T-cell (primary cell): ENCODE measurements at regions not wholly inside any gene's neighbourhood (a gene's known extent, or its start where the extent isn't known, plus 50 kb on each side); places are given as distances from the start of the nearest gene placed in this dataset.
A peak's percentile ranks its signal among the peaks of the same experiment; 100 is the strongest.
"Not testable (repeated sequence)": the region's sequence is repeated elsewhere in the genome, so short reads cannot be mapped to it uniquely, and the experiment has no call there.

ENCODE experiments used
- ATAC-seq, 4 experiments: fragments of 200-7000 bp in 3 of 4; fragments of 150-1000 bp in 1 of 4; cut with Tn5 transposase; replicated peaks in 1 of 4; 1 replicate in 3 of 4; 2 replicates in 1 of 4; pipeline ENCODE4 v1.10.0; 2021; ENCODE audit warnings: moderate library complexity in 3 of 4, mild to moderate bottlenecking in 2 of 4, moderate number of reproducible peaks in 1 of 4
- CTCF ChIA-PET, 2 donors: fragments of 300-600 bp; sonication (Branson Sonifier 250); formaldehyde crosslinking; loops; one replicate each; lab custom pipeline; 2022; ENCODE audit warnings: antibody characterized with exemption in 2 of 2; lab: Charles Lee
- POLR2A ChIA-PET, 2 donors: fragments of 300-600 bp; sonication (Branson Sonifier 250); formaldehyde crosslinking; loops; one replicate each; lab custom pipeline; 2022; ENCODE audit warnings: antibody characterized with exemption in 2 of 2; lab: Charles Lee
- DNase-seq, 35 experiments: peaks; one replicate each; pipeline versions ENCODE4 v3.0.0 to v3.0.0-alpha.2; 2013 to 2023
- H3K27ac ChIP-seq: one replicate; pipeline ENCODE4 v1.5.1; 2013; ENCODE audit warnings: low read length
- H3K27me3 ChIP-seq, 2 experiments: replicated peaks in 1 of 2; 1 replicate in 1 of 2; 2 replicates in 1 of 2; pipeline versions ENCODE4 v1.6.1 to v1.7.0; 2013; ENCODE audit warnings: low read length in 1 of 2, mixed read lengths in 1 of 2; ENCODE audit not compliant: control insufficient read depth in 2 of 2, insufficient read depth in 2 of 2; ENCODE audit errors: extremely low read depth in 1 of 2
- H3K36me3 ChIP-seq, 2 donors: 1 replicate in 1 of 2; 2 replicates in 1 of 2; pipeline versions ENCODE4 v1.6.1 to v1.7.0; 2013; ENCODE audit warnings: low read length in 1 of 2; ENCODE audit not compliant: control insufficient read depth in 2 of 2, insufficient read depth in 1 of 2; ENCODE audit errors: extremely low read depth in 1 of 2
- H3K4me1 ChIP-seq, 2 experiments: 1 replicate in 1 of 2; 2 replicates in 1 of 2; pipeline versions ENCODE4 v1.6.1 to v1.7.0; 2013; ENCODE audit warnings: low read length in 2 of 2, mixed read lengths in 1 of 2; ENCODE audit not compliant: insufficient read depth in 2 of 2, control insufficient read depth in 1 of 2; ENCODE audit errors: extremely low read depth in 1 of 2
- H3K4me3 ChIP-seq, 2 donors: 1 replicate in 1 of 2; 2 replicates in 1 of 2; pipeline versions ENCODE4 v1.5.1 to v1.7.0; 2013; ENCODE audit warnings: mild to moderate bottlenecking in 2 of 2, low read length in 1 of 2, moderate library complexity in 1 of 2; ENCODE audit not compliant: control insufficient read depth in 1 of 2; ENCODE audit errors: extremely low read depth in 1 of 2
- H3K9me3 ChIP-seq: 2 replicates; pipeline ENCODE4 v1.7.0; 2013
- H3K27ac Mint-ChIP-seq, 2 donors: one replicate each; pipeline ENCODE4 v1.8.0; 2020 to 2021; ENCODE audit warnings: mild to moderate bottlenecking in 2 of 2, mixed read lengths in 2 of 2
- H3K27me3 Mint-ChIP-seq, 2 donors: one replicate each; pipeline ENCODE4 v1.8.0; 2021 to 2022; ENCODE audit warnings: mixed read lengths in 2 of 2
- H3K36me3 Mint-ChIP-seq: one replicate; pipeline ENCODE4 v1.8.0; 2021; ENCODE audit warnings: mixed read lengths
- H3K4me1 Mint-ChIP-seq, 3 donors: one replicate each; pipeline ENCODE4 v1.8.0; 2020 to 2022; ENCODE audit warnings: mixed read lengths in 3 of 3, mild to moderate bottlenecking in 1 of 3
- H3K4me3 Mint-ChIP-seq, 3 donors: one replicate each; pipeline ENCODE4 v1.8.0; 2020 to 2022; ENCODE audit warnings: mild to moderate bottlenecking in 3 of 3, mixed read lengths in 3 of 3, moderate library complexity in 3 of 3
- H3K9me3 Mint-ChIP-seq, 3 donors: one replicate each; pipeline ENCODE4 v1.8.0; 2020 to 2022; ENCODE audit warnings: mixed read lengths in 3 of 3
- WGBS: methylation state at CpG from one replicate; pipeline ENCODE4 v1.1.5; 2013; ENCODE audit warnings: missing lambda C conversion rate; ENCODE audit not compliant: insufficient coverage; 5-methylcytosine and 5-hydroxymethylcytosine counted together

DNA sequence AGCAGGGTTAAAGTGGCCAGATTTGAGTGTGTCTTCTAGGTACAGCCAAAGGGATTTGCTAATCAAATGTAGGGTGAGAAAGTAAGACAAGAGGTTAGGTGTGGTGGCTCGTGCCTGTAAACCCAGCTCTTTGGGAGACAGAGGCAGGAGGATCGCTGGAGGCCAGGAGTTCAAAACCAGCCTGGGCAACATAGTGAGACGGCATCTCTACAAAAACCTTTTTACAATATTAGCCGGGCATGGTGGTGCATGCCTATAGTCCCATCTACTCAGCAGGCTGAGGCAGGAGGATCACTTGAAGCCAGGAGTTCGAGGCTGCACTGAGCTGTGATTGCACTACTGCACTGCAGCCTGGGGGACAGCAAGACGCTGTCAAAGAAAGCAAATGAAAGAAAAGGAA lies 294.5 kb downstream of the GOLGA6L6 start:
- H3K4me1 Mint-ChIP-seq, H3K27ac ChIP-seq, H3K27me3 ChIP-seq, H3K4me3 ChIP-seq, H3K36me3 Mint-ChIP-seq, H3K9me3 Mint-ChIP-seq, H3K9me3 ChIP-seq, H3K27me3 Mint-ChIP-seq, H3K4me3 Mint-ChIP-seq, DNase-seq, H3K36me3 ChIP-seq, H3K27ac Mint-ChIP-seq, CTCF ChIA-PET, ATAC-seq, POLR2A ChIA-PET: not testable (repeated sequence)
- peaks cover 0 to 11% of the 10 kb centered on the region in 2 experiments for H3K4me1 ChIP-seq
- WGBS = 73% methylated on average over 6 of the region's 6 CpGs

DNA sequence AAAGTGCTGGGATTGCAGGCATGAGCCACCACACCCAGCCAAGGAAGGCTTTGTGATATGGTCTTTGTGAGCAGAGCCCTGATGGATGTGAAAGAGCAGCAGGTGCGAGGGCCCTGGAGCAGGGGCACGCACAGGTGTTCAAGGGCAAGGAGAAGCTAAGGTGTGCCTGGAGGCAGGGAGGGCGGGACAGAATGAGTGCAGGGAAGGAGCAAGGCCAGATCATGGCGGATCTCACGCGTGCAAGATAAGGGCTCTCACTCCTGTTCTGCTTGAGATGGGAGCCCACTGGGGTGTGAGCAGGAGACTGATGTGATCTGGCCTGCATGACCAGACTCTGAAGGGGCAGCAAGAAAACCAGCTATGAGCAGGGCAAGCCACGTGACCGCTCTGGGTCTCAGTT lies 295.0 kb downstream of the GOLGA6L6 start:
- H3K27ac ChIP-seq, H3K27ac Mint-ChIP-seq, CTCF ChIA-PET, H3K36me3 Mint-ChIP-seq, DNase-seq, POLR2A ChIA-PET, ATAC-seq, H3K27me3 ChIP-seq, H3K9me3 Mint-ChIP-seq, H3K36me3 ChIP-seq, H3K4me3 Mint-ChIP-seq, H3K9me3 ChIP-seq, H3K4me1 Mint-ChIP-seq, H3K27me3 Mint-ChIP-seq, H3K4me3 ChIP-seq: not testable (repeated sequence)
- peaks cover 0 to 11% of the 10 kb centered on the region in 2 experiments for H3K4me1 ChIP-seq
- WGBS = 71% methylated on average over 6 of the region's 8 CpGs

DNA sequence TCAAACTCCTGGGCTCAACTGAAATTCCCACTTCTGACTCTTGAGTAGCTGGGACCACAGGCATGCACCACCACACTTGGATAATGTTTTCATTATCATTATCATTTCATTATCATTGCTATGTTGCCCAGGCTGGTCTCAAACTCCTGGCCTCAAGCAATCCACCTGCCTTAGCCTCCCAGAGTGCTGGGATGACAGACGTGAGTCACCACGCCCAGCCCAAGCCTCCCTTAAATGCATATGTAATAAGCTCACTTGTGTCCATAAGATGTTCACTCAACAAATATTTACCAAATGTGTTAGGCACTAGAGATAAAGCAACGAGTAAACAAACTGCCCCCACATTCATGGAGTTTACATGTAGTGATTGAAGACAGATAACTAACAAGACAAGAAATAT lies 295.7 kb downstream of the GOLGA6L6 start:
- CTCF ChIA-PET, H3K4me3 Mint-ChIP-seq, H3K9me3 Mint-ChIP-seq: not testable (repeated sequence)

GRCh38 chr15:20244792-20245191 lies 296.8 kb downstream of the GOLGA6L6 start:
- CTCF ChIA-PET, H3K9me3 ChIP-seq, POLR2A ChIA-PET: not testable (repeated sequence)

More for the DNA sequence above, 295.7 kb downstream of the GOLGA6L6 start:
- H3K9me3 ChIP-seq, DNase-seq, H3K27ac Mint-ChIP-seq, ATAC-seq, H3K4me3 ChIP-seq, H3K27me3 Mint-ChIP-seq, POLR2A ChIA-PET, H3K27ac ChIP-seq, H3K36me3 ChIP-seq, H3K27me3 ChIP-seq, H3K36me3 Mint-ChIP-seq, H3K4me1 Mint-ChIP-seq: not testable (repeated sequence)
- H3K4me1 ChIP-seq = peaks cover 0 to 11% of the 10 kb centered on the region in 2 experiments
- WGBS = no CpG with 5 or more reads among the region's 3 CpGs

GRCh38 chr15:20243486-20244240 lies 297.9 kb downstream of the GOLGA6L6 start:
- H3K27me3 Mint-ChIP-seq, H3K36me3 ChIP-seq, ATAC-seq, H3K9me3 Mint-ChIP-seq, H3K9me3 ChIP-seq, H3K4me3 ChIP-seq, H3K27ac ChIP-seq, H3K4me1 Mint-ChIP-seq, POLR2A ChIA-PET, H3K4me1 ChIP-seq, DNase-seq, H3K27me3 ChIP-seq, H3K4me3 Mint-ChIP-seq, H3K36me3 Mint-ChIP-seq, CTCF ChIA-PET, H3K27ac Mint-ChIP-seq: not testable (repeated sequence)
- 75% methylated on average over 10 of the region's 12 CpGs for WGBS

More at GRCh38 chr15:20244792-20245191, 296.8 kb downstream of the GOLGA6L6 start:
- H3K4me1 ChIP-seq = peaks cover 0 to 11% of the 10 kb centered on the region in 2 experiments
- ATAC-seq = peak in 1 of 4 experiments; percentile 14
- not testable (repeated sequence) for H3K36me3 ChIP-seq, H3K4me3 ChIP-seq, H3K36me3 Mint-ChIP-seq, H3K4me3 Mint-ChIP-seq, H3K27ac ChIP-seq, H3K27me3 ChIP-seq, H3K9me3 Mint-ChIP-seq, H3K27ac Mint-ChIP-seq, H3K27me3 Mint-ChIP-seq, H3K4me1 Mint-ChIP-seq, DNase-seq
- 85% methylated on average over 17 of the region's 17 CpGs for WGBS

DNA sequence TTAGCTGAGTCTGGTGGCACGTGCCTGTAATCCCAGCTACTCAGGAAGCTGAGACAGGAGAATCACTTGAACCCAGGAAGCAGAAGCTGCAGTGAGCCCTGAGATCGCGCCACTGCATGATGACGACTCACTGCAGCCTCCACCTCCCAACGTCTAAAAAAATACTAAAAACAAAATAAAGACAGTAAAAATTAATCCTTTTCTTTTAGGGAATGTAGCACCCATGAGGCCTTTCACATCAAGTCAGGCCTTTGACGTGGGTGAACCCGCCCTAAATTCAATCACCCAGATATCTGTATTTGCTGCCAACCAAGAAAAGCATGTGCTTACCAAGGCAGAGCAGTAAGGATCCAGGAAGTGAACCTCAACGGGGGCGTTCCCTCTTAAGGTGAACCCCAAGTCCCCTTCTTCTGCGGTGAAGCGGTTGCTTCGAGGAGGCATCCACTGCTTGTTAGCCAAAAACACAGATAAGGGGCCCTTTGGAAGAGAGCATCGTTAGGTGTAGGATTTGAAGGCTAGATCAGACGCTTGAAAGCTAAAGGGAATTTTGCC lies 301.2 kb downstream of the GOLGA6L6 start:
- H3K27ac Mint-ChIP-seq = not testable (repeated sequence)

More for the DNA sequence above, 301.2 kb downstream of the GOLGA6L6 start:
- H3K4me3 ChIP-seq, H3K27me3 Mint-ChIP-seq, H3K36me3 Mint-ChIP-seq, H3K27ac ChIP-seq, ATAC-seq, H3K4me3 Mint-ChIP-seq, H3K9me3 ChIP-seq, H3K4me1 Mint-ChIP-seq, CTCF ChIA-PET, H3K27me3 ChIP-seq, H3K9me3 Mint-ChIP-seq, DNase-seq, POLR2A ChIA-PET, H3K4me1 ChIP-seq, H3K36me3 ChIP-seq: not testable (repeated sequence)
- 82% methylated on average over 14 of the region's 14 CpGs for WGBS
